DMS 273 treated with DMSO at 0.1 percent for 48 hours (cell line): ENCODE measurements at regions not wholly inside any gene's neighbourhood (a gene's known extent, or its start where the extent isn't known, plus 50 kb on each side); places are given as distances from the start of the nearest gene placed in this dataset.
A peak's percentile ranks its signal among the peaks of the same experiment; 100 is the strongest.
"Not testable (repeated sequence)": the region's sequence is repeated elsewhere in the genome, so short reads cannot be mapped to it uniquely, and the experiment has no call there.

ENCODE experiments used
- DNase-seq: peaks from one replicate; lab custom pipeline; 2025; lab: John Stamatoyannopoulos, UW

- DNase-seq, result no peak
Measured at GRCh38 chr2:2662847-2663356, 331.8 kb upstream of the MYT1L start.

GRCh38 chr2:2662037-2662846, 331.2 kb upstream of the MYT1L start:
- DNase-seq, result no peak

GRCh38 chr2:2660789-2661355, 329.8 kb upstream of the MYT1L start:
- DNase-seq, result no peak

- DNase-seq, result no peak
Measured at GRCh38 chr2:2657121-2657962, 326.3 kb upstream of the MYT1L start.

- no peak for DNase-seq
Measured at GRCh38 chr2:2656115-2657011, 325.3 kb upstream of the MYT1L start.

- DNase-seq, result no peak
Measured at GRCh38 chr2:2655453-2656114, 324.5 kb upstream of the MYT1L start.

GRCh38 chr2:2653231-2653630, 322.2 kb upstream of the MYT1L start:
- no peak for DNase-seq

- DNase-seq, result no peak
Measured at GRCh38 chr2:2650608-2651375, 319.7 kb upstream of the MYT1L start.

GRCh38 chr2:2649109-2650072, 318.3 kb upstream of the MYT1L start:
- no peak for DNase-seq

- no peak for DNase-seq
Measured at GRCh38 chr2:2648094-2648493, 317.0 kb upstream of the MYT1L start.

GRCh38 chr2:2647141-2647541, 316.1 kb upstream of the MYT1L start:
- no peak for DNase-seq

- DNase-seq, result no peak
Measured at GRCh38 chr2:2646433-2647051, 315.5 kb upstream of the MYT1L start.

GRCh38 chr2:2645162-2645855, 314.2 kb upstream of the MYT1L start:
- no peak for DNase-seq

GRCh38 chr2:2644751-2645150, 313.7 kb upstream of the MYT1L start:
- not testable (repeated sequence) for DNase-seq

- no peak for DNase-seq
Measured at GRCh38 chr2:2644040-2644439, 313.0 kb upstream of the MYT1L start.

GRCh38 chr2:2642906-2643890, 312.1 kb upstream of the MYT1L start:
- DNase-seq, result peak; percentile 29
